Fibroblast of lung (primary cell): ENCODE measurements at regions not wholly inside any gene's neighbourhood (a gene's known extent, or its start where the extent isn't known, plus 50 kb on each side); places are given as distances from the start of the nearest gene placed in this dataset.

ENCODE experiments used
- CTCF ChIP-seq, 2 donors: IDR thresholded peaks in 1 of 2; conservative IDR thresholded peaks in 1 of 2; 1 replicate in 1 of 2; 2 replicates in 1 of 2; pipeline ENCODE4 v1.5.1; 2011 to 2012; ENCODE audit warnings: low read length in 2 of 2, control low read depth in 1 of 2, inconsistent platforms in 1 of 2, low read depth in 1 of 2, mild to moderate bottlenecking in 1 of 2
- EZH2 ChIP-seq: IDR thresholded peaks from 2 replicates; pipeline ENCODE4 v1.5.1; 2012; ENCODE audit warnings: low read length, control low read depth, mild to moderate bottlenecking; ENCODE audit errors: missing control alignments

GRCh38 chr7:79681454-79681853, 228.0 kb upstream of the MAGI2 start:
- no peak for TF ChIP-seq EZH2
- TF ChIP-seq CTCF (conservative IDR thresholded peaks at IDR 0.05 in 1 of 2, IDR thresholded peaks at IDR 0.05 in 1 of 2; ENCODE audit: low read depth in 1 of 2, low read length in 2 of 2) = no peak
